Stomach (tissue), 4 donors: ENCODE measurements at regions not wholly inside any gene's neighbourhood (a gene's known extent, or its start where the extent isn't known, plus 50 kb on each side); places are given as distances from the start of the nearest gene placed in this dataset.
"Not testable (repeated sequence)": the region's sequence is repeated elsewhere in the genome, so short reads cannot be mapped to it uniquely, and the experiment has no call there.

Experiments used
- EP300 ChIP-seq: sonication (generic); formaldehyde crosslinking; IDR thresholded peaks from one replicate; pipeline ENCODE4 v1.6.1; 2017; ENCODE audit warnings: antibody characterized with exemption
- POLR2A ChIP-seq, 4 donors: fragments of 450-650 bp; IDR thresholded peaks; one replicate each; pipeline ENCODE4 v1.6.1; 2016; ENCODE audit warnings: antibody characterized with exemption in 4 of 4, control low read depth in 2 of 4, mild to moderate bottlenecking in 1 of 4, moderate library complexity in 1 of 4
- POLR2AphosphoS5 ChIP-seq, 3 donors: sonication (generic); formaldehyde crosslinking; IDR thresholded peaks; one replicate each; pipeline ENCODE4 v1.6.1; 2016; ENCODE audit warnings: antibody characterized with exemption in 3 of 3
- TF ChIP-seq, protein P1 (sequence below), 7 experiments: fragments of 450-650 bp in 4 of 7; fragments of 200-600 bp in 3 of 7; sonication (generic) in 3 of 7; IDR thresholded peaks; one replicate each; pipeline ENCODE4 v1.5.1; 2016 to 2019; ENCODE audit warnings: antibody characterized with exemption in 7 of 7, control low read depth in 2 of 7, mild to moderate bottlenecking in 1 of 7

DNA sequence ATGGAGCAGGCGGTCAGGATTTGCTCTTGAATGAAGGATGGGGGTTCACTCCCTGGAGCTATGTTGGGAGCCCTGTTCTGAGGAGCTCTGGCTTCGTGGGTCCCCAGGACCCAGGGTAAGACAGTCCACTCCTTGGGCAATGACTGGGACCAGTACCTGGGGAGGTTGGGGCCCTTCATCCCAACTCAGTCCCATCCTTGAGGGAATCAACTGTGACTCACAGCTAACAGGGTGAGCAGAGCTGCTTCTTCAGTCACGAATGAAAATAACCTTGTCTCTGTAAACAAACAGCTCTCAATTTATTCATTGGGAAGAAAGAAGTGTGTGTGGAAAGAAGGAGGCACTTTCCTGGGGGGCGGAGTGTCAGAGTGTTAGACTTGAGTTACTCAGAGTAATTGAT lies 222.3 kb downstream of the NPIPA7 start:
- TF ChIP-seq POLR2A (IDR thresholded peaks at IDR 0.05); POLR2AphosphoS5 (IDR thresholded peaks at IDR 0.05); EP300: not testable (repeated sequence)
- TF ChIP-seq, protein P1, sequence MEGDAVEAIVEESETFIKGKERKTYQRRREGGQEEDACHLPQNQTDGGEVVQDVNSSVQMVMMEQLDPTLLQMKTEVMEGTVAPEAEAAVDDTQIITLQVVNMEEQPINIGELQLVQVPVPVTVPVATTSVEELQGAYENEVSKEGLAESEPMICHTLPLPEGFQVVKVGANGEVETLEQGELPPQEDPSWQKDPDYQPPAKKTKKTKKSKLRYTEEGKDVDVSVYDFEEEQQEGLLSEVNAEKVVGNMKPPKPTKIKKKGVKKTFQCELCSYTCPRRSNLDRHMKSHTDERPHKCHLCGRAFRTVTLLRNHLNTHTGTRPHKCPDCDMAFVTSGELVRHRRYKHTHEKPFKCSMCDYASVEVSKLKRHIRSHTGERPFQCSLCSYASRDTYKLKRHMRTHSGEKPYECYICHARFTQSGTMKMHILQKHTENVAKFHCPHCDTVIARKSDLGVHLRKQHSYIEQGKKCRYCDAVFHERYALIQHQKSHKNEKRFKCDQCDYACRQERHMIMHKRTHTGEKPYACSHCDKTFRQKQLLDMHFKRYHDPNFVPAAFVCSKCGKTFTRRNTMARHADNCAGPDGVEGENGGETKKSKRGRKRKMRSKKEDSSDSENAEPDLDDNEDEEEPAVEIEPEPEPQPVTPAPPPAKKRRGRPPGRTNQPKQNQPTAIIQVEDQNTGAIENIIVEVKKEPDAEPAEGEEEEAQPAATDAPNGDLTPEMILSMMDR (IDR thresholded peaks at IDR 0.05): not testable (repeated sequence)
